SKM-1 treated with dmso at 0.1 percent for 144 hours (cell line): ENCODE measurements at regions not wholly inside any gene's neighbourhood (a gene's known extent, or its start where the extent isn't known, plus 50 kb on each side); places are given as distances from the start of the nearest gene placed in this dataset.

ENCODE experiments used
- DNase-seq: peaks from one replicate; lab custom pipeline; 2025; ENCODE audit not compliant: unreplicated experiment; lab: John Stamatoyannopoulos, UW

DNA sequence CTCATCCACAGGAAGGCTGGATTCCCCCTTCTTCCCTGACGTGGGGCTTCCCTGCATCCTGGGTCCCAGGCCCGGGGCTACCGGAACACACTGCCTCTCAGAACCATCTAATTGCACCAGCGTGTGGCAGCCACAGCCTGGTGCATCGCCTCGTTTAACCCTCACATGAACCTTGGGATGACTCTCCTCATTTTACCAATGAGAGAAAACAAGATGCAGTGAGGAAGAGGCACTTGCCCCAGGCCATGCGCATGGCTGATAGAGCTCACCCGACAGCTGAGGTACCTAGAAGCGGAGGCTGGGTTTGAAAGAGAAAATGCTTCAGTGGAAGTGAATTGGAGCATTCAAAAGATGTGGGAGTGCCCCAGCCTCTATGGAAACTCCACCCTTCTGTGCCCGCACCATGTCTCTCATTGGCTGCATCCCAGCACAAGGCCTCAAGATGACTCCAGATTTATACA, 162.3 kb downstream of the KATNIP start:
- DNase-seq = no peak

GRCh38 chr16:27717726-27718125, 167.8 kb downstream of the KATNIP start:
- DNase-seq = no peak

- DNase-seq = no peak
Observed at GRCh38 chr16:27718201-27719105, 168.5 kb downstream of the KATNIP start.

DNA sequence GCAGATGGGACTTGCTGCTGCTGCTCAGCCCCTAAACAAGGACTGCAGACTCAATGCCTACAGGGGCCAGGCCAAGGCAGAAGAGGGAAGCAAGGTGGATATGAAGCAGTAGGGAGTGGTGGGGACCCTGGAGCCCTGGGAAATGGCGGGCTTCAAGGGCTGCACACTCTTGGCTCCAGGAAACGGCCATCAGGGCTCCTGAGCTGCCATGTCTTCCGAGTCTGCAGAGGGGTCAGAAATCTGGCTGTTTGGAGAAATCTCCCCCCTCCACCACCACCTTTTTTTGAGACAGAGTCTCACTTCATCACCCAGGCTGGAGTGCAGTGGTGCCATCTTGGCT, 169.1 kb downstream of the KATNIP start:
- DNase-seq = no peak

DNA sequence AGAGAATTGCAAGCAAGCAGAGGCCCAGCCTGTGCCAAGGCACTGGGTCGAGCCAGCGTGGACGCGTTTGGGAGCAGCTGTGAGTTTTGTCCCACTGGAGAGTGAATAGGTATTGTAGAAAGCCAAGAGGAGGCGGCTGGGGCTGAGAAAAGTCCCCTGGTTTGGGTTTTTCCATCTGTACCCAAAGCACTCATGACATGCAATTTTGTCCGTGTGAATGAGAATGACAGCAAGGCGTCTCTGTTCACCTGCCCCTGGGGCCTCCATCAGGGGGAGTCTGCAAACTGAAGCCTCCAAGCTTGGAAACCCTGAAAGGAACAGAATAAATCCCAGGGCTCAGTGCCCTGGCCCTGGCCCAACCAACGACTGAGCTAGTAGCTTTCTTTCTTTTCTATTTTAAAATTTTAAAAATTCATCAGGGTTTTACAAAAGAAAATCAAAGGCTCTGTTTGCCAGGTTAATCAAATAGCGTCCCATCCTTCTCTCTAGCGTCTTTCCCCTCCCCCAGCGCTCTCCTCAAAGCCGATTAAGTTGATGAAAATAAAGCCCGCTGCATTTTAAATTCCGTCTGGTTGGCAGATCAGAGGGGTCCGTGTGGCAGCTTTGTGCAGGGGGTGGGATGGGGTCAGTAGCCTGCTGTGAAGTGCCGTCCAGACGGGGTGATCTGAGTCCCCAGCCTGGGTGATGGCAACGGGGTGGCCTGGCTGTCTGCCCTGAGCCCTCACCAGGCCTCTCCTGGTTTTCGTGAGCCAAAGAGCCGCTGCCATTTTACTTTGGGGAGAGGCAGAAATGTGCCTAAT, 171.0 kb downstream of the KATNIP start:
- no peak for DNase-seq

DNA sequence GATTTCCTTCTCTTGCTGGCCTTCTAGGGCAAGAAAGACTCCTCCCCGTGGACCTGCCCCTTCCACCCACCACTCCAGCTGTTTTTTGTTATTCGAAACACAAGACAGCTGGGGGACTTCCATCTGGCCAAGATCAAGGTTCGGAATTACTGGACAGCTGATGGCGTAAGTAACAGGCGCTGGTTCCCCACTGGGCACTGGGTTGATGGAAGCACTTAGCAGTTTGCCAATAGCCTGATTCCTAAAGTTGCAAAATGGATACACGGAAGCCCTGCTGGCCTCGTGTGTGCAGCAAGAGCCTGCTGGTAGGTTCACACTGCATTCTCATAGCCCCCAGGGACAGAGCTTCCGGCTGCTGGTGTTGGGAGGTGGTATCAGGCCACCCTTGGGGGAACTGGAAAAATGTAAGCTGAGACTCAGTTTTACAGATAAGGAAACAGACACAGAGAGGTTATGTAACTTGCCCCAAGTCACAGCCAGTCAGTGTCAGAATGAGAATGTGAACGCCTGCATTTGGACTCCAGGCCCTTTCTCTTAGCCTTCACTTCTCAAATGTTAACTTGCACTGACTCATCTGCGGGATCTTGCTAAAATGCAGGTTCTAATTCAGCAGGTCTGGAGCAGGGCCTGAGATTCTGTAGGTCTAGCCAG, 171.7 kb downstream of the KATNIP start:
- DNase-seq = no peak

DNA sequence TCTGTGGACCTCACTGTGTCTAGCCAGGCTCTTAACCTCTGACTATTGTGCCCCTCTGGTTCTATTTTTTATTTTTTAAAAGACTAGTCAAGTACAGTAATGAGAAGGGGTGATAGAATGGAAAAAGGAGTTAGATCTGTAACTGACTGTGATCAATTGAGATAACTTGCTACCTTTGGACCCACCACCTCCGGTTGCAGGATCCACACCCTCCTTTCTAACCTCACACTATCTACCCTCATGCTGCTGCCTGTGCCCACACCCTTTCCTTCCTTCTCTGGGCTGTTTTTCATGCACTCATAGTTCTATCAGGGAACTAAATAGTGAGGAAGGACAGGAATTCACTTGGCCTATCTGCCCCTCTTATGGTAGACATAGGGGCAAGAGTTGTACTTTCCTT, 172.3 kb downstream of the KATNIP start:
- DNase-seq = no peak

GRCh38 chr16:27722892-27723450, 173.0 kb downstream of the KATNIP start:
- no peak for DNase-seq

DNA sequence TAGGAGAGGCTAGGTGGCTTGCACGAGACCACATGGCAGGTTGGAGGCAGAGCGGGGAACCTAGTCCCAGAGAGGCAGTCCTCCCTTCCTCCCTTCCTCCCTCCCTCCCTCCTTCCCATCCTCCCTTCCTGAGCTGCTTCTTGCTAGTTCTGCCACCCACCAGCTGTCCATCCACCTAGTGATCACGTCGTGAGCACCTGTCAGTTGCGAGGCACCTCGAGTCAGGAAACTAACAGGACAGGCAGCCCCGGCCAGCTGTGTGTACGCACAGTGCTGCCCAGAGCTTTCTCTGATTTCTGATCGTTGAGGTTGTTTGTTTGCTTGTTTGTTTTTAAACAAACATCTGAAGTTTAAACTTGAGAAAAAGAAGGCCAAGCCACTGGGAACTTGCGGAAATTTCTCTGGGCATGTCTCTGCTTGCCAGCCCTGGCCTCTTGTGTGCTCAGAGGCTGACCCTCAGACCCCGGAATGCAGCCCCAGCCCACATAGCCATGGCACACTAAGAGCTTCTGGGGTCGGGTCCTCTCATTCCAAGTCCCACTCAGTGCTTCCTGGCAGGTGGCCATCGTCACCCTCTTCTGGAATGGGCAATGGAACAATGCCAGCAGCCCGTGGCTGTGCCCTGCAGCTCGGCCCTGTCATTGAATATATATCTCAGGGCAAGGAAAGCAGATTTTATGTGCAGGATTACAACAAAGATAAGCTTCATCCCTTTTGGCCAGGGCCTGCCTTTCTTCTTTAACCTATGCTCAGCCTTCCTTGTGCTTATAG, 174.0 kb downstream of the KATNIP start:
- no peak for DNase-seq

DNA sequence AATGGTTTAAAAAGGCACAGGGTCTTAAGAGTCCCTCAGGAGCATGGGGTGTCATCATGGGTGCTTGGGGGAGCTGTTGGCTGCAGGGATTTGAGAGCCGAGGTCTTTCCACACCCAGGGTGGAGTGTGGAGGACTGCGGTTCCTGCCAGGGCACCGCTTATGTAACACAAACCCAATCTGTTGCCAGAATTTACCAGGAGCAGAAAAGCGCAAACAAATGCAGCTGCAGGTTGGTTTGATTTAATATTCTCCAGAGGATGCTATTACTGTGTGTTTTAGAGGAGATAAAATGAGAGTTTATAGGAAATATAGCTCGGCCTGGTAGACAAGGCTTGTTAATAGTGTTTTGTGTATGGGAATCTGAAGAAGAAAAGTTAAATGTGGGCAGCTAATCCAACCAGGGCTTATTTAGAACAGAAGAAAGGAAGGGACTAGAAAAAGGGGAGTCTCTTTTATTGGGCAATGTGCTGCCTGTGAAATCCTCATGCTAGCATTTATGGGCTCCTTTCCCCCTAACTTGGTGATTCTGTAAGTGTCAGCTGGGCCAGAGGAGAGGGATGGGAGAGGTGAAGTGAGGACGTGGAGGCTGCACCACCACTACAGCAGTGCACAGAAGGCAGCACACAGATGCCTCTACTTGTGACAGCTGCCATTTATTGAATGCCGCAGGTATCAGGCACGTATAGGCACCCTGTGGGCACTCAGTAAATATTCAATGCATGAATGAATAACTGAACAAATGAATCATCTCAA, 174.7 kb downstream of the KATNIP start:
- DNase-seq = no peak

DNA sequence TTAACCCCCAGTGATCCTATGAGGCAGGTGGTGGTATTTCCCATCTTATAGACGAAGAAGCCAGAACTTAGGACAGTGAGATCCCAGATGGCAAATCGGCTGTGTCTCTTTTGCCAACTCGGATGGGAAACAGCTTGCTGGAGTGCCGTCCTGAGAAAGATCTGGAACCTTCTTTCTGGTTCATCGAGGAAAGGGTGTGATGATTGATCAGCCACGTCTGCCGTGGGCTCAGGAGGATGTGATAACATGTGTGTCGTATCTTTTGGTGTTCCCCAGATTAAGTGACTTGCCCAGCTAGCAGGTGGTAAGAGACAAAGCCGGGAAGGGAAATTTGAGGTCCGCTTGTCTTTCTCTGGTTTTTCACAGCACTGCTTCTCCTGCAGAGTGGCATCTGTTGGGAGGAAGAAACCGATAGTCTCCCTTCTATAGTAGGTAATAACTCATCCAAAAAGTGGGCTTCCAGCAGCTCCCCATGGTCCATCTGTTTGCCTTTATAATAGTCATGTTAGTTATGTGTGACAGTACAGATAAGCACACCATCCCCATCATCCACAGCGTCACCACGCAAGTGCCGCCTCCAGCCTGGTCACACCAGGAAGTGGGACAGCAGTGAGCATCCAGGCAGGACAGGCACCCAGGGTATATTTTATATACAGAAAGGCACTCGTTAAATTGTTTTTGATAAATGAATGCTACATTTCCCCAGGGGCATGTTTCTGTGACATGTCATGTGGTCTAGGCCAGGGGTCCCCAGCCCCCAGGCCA, 175.5 kb downstream of the KATNIP start:
- DNase-seq = no peak

DNA sequence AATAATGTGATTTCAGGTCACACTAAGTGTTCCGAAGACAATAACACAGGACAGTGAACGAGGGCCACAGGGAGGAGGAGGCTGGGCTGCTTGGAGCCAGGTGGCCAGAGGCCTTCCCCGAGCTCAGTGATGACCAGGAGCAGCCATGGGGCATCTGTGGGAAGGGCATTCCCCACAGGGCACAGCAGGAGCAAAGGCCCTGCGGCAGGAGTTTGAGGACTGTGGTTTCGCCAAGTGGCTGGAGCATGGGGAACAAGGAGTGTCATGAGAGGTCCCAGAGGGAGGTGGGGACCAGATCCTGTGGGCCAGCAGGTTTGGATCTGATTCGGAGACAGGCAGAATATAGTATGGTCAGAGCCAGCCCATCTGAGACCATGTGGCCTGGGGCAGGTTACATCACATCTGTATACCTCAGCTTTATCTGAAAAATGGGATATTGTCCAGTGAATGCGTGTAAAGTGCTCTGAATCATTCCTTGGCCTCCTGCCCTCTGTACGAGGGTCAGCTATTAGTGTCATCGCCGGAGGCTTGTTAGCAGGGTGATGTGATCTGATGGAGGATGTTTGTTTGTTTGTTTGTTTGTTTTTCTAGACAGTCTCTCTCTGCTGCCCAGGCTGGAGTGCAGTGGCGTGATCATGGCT, 176.8 kb downstream of the KATNIP start:
- no peak for DNase-seq

- no peak for DNase-seq
Observed at GRCh38 chr16:27727941-27728340, 178.0 kb downstream of the KATNIP start.

GRCh38 chr16:27728691-27729090, 178.7 kb downstream of the KATNIP start:
- DNase-seq = no peak

DNA sequence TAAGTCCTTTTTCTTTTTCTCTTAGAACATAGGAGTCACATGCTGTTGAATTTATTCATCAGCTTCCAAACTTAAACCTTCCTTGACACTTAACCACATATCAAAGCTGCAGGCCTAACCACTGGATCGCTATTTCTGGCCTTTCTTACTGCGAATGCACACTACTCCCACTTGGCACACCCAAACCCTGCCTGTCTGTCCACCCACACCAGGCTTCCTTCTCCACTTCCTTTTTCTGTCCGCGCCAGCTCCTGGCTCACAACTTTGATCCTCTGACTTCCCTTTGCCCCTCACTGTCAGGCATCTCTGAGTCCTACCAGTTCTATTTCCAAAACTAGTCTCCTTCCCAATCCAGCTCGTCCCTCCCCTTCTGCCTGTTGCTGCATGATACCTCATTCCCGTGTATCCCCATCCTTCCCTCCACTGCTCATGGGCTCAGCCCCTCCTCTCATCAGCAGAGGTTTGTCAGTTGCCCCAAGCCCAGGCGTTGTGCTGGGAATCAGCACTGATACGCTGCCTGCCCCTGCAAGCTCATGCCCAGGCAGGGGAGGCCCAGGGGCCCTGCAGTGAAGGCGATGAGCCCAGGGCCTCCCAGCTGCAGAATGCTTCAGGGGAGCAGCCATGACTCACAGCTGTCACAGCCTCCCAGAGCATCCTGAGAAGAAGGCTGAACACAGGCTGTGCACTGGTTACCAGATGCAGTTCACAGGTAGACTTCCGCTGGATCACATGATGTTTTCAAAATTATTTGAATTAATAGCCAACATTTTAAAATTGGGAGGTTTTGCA, 179.8 kb downstream of the KATNIP start:
- peak; percentile 91 for DNase-seq

- DNase-seq = no peak
Observed at GRCh38 chr16:27730661-27731210, 180.8 kb downstream of the KATNIP start.

DNA sequence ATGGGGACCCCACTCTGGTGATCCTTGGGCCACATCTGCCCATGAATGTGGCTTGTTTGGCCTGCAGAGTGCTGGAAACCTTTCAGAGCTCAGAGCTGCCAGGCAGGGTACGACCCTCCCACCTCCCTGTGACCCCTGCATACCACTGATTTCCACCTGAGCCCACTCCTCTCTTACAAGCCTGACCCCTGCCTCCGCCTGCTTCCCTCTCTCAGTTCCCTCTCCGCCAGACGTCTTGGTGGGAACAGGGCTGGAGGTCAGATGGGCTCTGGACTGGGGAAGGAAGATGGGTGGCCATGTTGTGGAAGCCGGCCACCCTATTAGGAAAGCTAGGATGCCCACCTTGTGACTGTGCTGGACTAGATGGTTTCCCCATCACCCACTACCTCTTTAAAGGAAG, 185.1 kb downstream of the KATNIP start:
- no peak for DNase-seq

- DNase-seq = no peak
Observed at GRCh38 chr16:27736431-27736830, 186.5 kb downstream of the KATNIP start.
